Right lobe of liver (tissue), 4 donors: ENCODE measurements at regions not wholly inside any gene's neighbourhood (a gene's known extent, or its start where the extent isn't known, plus 50 kb on each side); places are given as distances from the start of the nearest gene placed in this dataset.

Experiments used
- POLR2A ChIP-seq: fragments of 450-650 bp; IDR thresholded peaks from one replicate; pipeline ENCODE4 v1.6.1; 2017; ENCODE audit warnings: antibody characterized with exemption, mild to moderate bottlenecking
- TF ChIP-seq, protein P1 (sequence below), 4 donors: fragments of 200-600 bp in 3 of 4; fragments of 450-650 bp in 1 of 4; IDR thresholded peaks; one replicate each; pipeline versions ENCODE4 v1.5.1 to v1.8.0; 2016 to 2022; ENCODE audit warnings: antibody characterized with exemption in 4 of 4, mild to moderate bottlenecking in 2 of 4
- donor health status: DM: no; HTN: no; CAD: no.
- donor health status: DM: no; HTN: no; CAD: no.
- donor health status: DM: no; HTN: yes; CAD: no.

- TF ChIP-seq, protein P1, sequence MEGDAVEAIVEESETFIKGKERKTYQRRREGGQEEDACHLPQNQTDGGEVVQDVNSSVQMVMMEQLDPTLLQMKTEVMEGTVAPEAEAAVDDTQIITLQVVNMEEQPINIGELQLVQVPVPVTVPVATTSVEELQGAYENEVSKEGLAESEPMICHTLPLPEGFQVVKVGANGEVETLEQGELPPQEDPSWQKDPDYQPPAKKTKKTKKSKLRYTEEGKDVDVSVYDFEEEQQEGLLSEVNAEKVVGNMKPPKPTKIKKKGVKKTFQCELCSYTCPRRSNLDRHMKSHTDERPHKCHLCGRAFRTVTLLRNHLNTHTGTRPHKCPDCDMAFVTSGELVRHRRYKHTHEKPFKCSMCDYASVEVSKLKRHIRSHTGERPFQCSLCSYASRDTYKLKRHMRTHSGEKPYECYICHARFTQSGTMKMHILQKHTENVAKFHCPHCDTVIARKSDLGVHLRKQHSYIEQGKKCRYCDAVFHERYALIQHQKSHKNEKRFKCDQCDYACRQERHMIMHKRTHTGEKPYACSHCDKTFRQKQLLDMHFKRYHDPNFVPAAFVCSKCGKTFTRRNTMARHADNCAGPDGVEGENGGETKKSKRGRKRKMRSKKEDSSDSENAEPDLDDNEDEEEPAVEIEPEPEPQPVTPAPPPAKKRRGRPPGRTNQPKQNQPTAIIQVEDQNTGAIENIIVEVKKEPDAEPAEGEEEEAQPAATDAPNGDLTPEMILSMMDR (IDR thresholded peaks at IDR 0.05), result no peak
- no peak for TF ChIP-seq POLR2A
These were observed 69.9 kb upstream of the PRMT6 start for GRCh38 chr1:106986603-106987002.
